H1 (cell line): ENCODE measurements at regions not wholly inside any gene's neighbourhood (a gene's known extent, or its start where the extent isn't known, plus 50 kb on each side); places are given as distances from the start of the nearest gene placed in this dataset.

Source experiments
- BRCA1 ChIP-seq: IDR thresholded peaks from 2 replicates; pipeline ENCODE4 v1.6.1; 2012; ENCODE audit warnings: low read depth, low read length, improper control_type of control experiment
- SIN3A ChIP-seq, 2 experiments: IDR thresholded peaks in 1 of 2; conservative IDR thresholded peaks in 1 of 2; 2 replicates each; pipeline ENCODE4 v1.6.1; 2011 to 2012; ENCODE audit warnings: low read length in 2 of 2, improper control_type of control experiment in 1 of 2, low read depth in 1 of 2, mild to moderate bottlenecking in 1 of 2

DNA sequence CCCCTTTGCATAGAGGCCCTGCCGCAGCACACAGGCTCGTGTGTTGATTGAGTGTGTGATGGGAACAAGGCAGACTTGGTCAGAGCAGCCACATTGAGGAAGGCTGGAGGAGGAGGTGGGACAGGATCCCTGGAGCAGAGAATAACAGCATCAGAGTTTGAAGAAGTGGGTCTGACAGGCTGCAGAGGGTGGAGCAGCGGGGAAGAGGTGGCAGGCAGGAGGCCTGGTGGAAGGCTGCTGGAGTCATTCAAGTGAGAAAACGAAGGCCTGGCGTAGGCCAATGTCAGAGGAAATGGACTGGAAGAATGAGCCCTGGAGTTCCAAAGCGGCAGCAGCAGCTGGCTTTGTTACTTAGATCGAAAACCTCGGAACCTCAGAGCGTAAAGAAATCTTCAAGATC, 115.0 kb upstream of the GRIK3 start (continued):
- TF ChIP-seq SIN3A (conservative IDR thresholded peaks at IDR 0.05 in 1 of 2, IDR thresholded peaks at IDR 0.05 in 1 of 2; ENCODE audit: low read depth in 1 of 2, low read length in 2 of 2): no peak
- no peak for TF ChIP-seq BRCA1
